OCI-LY7 (cell line): ENCODE measurements at regions not wholly inside any gene's neighbourhood (a gene's known extent, or its start where the extent isn't known, plus 50 kb on each side); places are given as distances from the start of the nearest gene placed in this dataset.

Experiments
- BruUV-seq: library from RNA; stranded (reverse); fragments of 400-500 nt; replicated peaks from 2 replicates; lab custom pipeline; 2021; lab: Mats Ljungman, UMichigan
- CTCF ChIA-PET: fragments of 300-600 bp; sonication (Branson Sonifier 250); formaldehyde crosslinking; loops from one replicate; lab custom pipeline; 2022; ENCODE audit warnings: antibody characterized with exemption; ENCODE audit not compliant: unreplicated experiment; lab: Charles Lee
- POLR2A ChIA-PET: fragments of 300-600 bp; sonication (Branson Sonifier 250); formaldehyde crosslinking; loops from one replicate; lab custom pipeline; 2022; ENCODE audit warnings: antibody characterized with exemption; lab: Charles Lee
- DNase-seq: peaks from one replicate; pipeline ENCODE4 v3.0.0-alpha.2; 2015; ENCODE audit warnings: low spot score
- H2AFZ ChIP-seq: fragments of 200-600 bp; sonication (generic), shearing (Covaris generic); 2 replicates; pipeline ENCODE4 v1.6.1; 2014; ENCODE audit warnings: mild to moderate bottlenecking, antibody characterized with exemption, low read length, moderate library complexity
- H3K27ac ChIP-seq: fragments of 200-600 bp; sonication (generic); 2 replicates; pipeline ENCODE4 v1.5.1; 2014; ENCODE audit warnings: mixed run types, low read depth, mild to moderate bottlenecking, moderate library complexity, low read length, inconsistent platforms; ENCODE audit not compliant: poor library complexity, severe bottlenecking
- H3K36me3 ChIP-seq: fragments of 200-600 bp; sonication (generic); 2 replicates; pipeline ENCODE4 v1.6.1; 2014; ENCODE audit warnings: mild to moderate bottlenecking, antibody characterized with exemption, low read length, moderate library complexity, mixed read lengths; ENCODE audit not compliant: insufficient read depth
- H3K4me1 ChIP-seq: fragments of 200-600 bp; sonication (generic); 2 replicates; pipeline ENCODE4 v1.5.1; 2014; ENCODE audit warnings: mild to moderate bottlenecking, low read length; ENCODE audit not compliant: insufficient read depth, poor library complexity, severe bottlenecking
- H3K4me2 ChIP-seq: fragments of 200-600 bp; sonication (generic); 2 replicates; pipeline ENCODE4 v1.6.1; 2014; ENCODE audit warnings: mild to moderate bottlenecking, low read length
- H3K4me3 ChIP-seq: fragments of 200-600 bp; sonication (generic); 2 replicates; pipeline ENCODE4 v1.5.1; 2014; ENCODE audit warnings: mild to moderate bottlenecking, low read depth, low read length; ENCODE audit not compliant: poor library complexity, severe bottlenecking
- H3K79me2 ChIP-seq: fragments of 200-600 bp; sonication (generic); 2 replicates; pipeline ENCODE4 v1.6.1; 2016; ENCODE audit warnings: low read depth, mild to moderate bottlenecking, low read length, moderate library complexity, mixed read lengths; ENCODE audit not compliant: insufficient read depth
- H3K9me2 ChIP-seq: fragments of 200-600 bp; sonication (generic); 2 replicates; pipeline ENCODE4 v1.6.1; 2016; ENCODE audit warnings: mild to moderate bottlenecking, low read length, mixed read lengths; ENCODE audit not compliant: insufficient read depth
- H3K9me3 ChIP-seq: fragments of 200-600 bp; sonication (generic); 2 replicates; pipeline ENCODE4 v1.6.1; 2014; ENCODE audit warnings: mild to moderate bottlenecking, mixed run types, low read length, mixed read lengths
- H4K20me1 ChIP-seq: fragments of 200-600 bp; sonication (generic); 2 replicates; pipeline ENCODE4 v1.6.1; 2014; ENCODE audit warnings: mild to moderate bottlenecking, antibody characterized with exemption, low read length, moderate library complexity, mixed read lengths; ENCODE audit not compliant: insufficient read depth
- CTCF ChIP-seq: fragments of 200-600 bp; sonication (generic); conservative IDR thresholded peaks from 2 replicates; pipeline ENCODE4 v1.5.1; 2014; ENCODE audit warnings: mild to moderate bottlenecking, antibody characterized with exemption, low read length, moderate library complexity, mixed read lengths
- EZH2phosphoT487 ChIP-seq: fragments of 200-600 bp; sonication (generic); IDR thresholded peaks from 2 replicates; pipeline ENCODE4 v1.6.1; 2018; ENCODE audit warnings: low read depth, borderline replicate concordance, mild to moderate bottlenecking, mixed run types, antibody characterized with exemption, low read length, moderate library complexity, mixed read lengths
- intact Hi-C: fragments of 100-400 bp; cut with micrococcal nuclease; formaldehyde crosslinking; loops from one replicate; pipeline ENCODE4 v1.10.0; 2022; ENCODE audit not compliant: unreplicated experiment

- ChIA-PET POLR2A (no interaction called here), CTCF (no interaction called here)
- TF ChIP-seq EZH2phosphoT487 (no peak), CTCF (no peak)
- Histone ChIP-seq H3K4me2 (no peak overlapping the region), H3K79me2 (no peaks in the 10 kb centered on the region), H3K27ac (no peak overlapping the region), H2AFZ (no peak overlapping the region), H3K4me1 (no peaks in the 10 kb centered on the region), H3K36me3 (no peaks in the 10 kb centered on the region), H3K9me3 (no peaks in the 10 kb centered on the region), H3K9me2 (no peaks in the 10 kb centered on the region), H3K4me3 (no peak overlapping the region), H4K20me1 (no peaks in the 10 kb centered on the region)
- no TSS peak for BruUV-seq
- DNase-seq = no peak
- intact Hi-C loops = no loop called here
These were observed 296.3 kb upstream of the ATXN7L3B start for GRCh38 chr12:74241341-74241740.

- BruUV-seq = no TSS peak
- H4K20me1 ChIP-seq = no peaks in the 10 kb centered on the region
- intact Hi-C loops = no loop called here
- TF ChIP-seq EZH2phosphoT487 (no peak), CTCF (no peak)
- no peaks in the 10 kb centered on the region for H3K9me2 ChIP-seq
- no peak overlapping the region for H3K4me2 ChIP-seq
- no peak for DNase-seq
- ChIA-PET POLR2A (interaction anchor here (0.7 kb wide), 1 partner anchor 37 kb away, joined by 3 read pairs; no protein-coding TSS in a partner anchor), CTCF (no interaction called here)
- no peak overlapping the region for H2AFZ ChIP-seq
- H3K9me3 ChIP-seq = no peaks in the 10 kb centered on the region
- H3K79me2 ChIP-seq = no peaks in the 10 kb centered on the region
- no peak overlapping the region for H3K4me3 ChIP-seq
- no peaks in the 10 kb centered on the region for H3K36me3 ChIP-seq
- no peaks in the 10 kb centered on the region for H3K4me1 ChIP-seq
- H3K27ac ChIP-seq = no peak overlapping the region
These were observed 295.5 kb upstream of the ATXN7L3B start for GRCh38 chr12:74242088-74242487.

GRCh38 chr12:74245458-74245857, 292.2 kb upstream of the ATXN7L3B start:
- ChIA-PET POLR2A (no interaction called here), CTCF (no interaction called here)
- BruUV-seq = no TSS peak
- Histone ChIP-seq H2AFZ (no peak overlapping the region), H3K79me2 (no peaks in the 10 kb centered on the region), H3K9me2 (no peaks in the 10 kb centered on the region), H3K4me3 (no peak overlapping the region), H3K9me3 (no peaks in the 10 kb centered on the region), H3K27ac (no peak overlapping the region), H4K20me1 (no peaks in the 10 kb centered on the region), H3K4me2 (no peak overlapping the region), H3K4me1 (no peaks in the 10 kb centered on the region), H3K36me3 (no peaks in the 10 kb centered on the region)
- no peak for DNase-seq
- intact Hi-C loops = no loop called here
- no peak for TF ChIP-seq CTCF
- no peak for TF ChIP-seq EZH2phosphoT487
